HG02885 (cell line): ENCODE measurements at regions not wholly inside any gene's neighbourhood (a gene's known extent, or its start where the extent isn't known, plus 50 kb on each side); places are given as distances from the start of the nearest gene placed in this dataset.

Experiments used
- ATAC-seq: cut with Tn5 transposase; IDR thresholded peaks from one replicate; pipeline ENCODE4 v1.9.1; 2021; ENCODE audit warnings: mild to moderate bottlenecking; ENCODE audit not compliant: unreplicated experiment, poor library complexity

DNA sequence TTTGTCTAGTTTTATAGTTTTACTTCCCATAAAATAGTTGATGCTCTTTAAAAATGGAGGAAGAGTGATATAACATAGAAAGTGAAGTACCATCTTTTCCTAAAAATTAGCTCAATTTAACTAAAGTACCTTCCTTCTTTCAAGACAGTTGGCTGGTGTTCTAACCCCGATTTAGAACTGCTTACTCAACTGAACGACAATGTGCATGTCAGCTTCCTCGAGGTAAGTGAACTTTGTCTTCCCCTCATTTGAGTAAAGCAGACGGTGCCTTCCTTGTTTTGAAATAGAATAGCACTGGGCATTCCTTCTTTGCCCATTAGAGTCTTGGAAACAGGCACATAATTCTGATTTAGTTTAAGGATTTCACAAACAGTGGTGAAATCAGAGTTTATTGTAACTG lies 1519.2 kb downstream of the EFNB2 start:
- no peak for ATAC-seq

DNA sequence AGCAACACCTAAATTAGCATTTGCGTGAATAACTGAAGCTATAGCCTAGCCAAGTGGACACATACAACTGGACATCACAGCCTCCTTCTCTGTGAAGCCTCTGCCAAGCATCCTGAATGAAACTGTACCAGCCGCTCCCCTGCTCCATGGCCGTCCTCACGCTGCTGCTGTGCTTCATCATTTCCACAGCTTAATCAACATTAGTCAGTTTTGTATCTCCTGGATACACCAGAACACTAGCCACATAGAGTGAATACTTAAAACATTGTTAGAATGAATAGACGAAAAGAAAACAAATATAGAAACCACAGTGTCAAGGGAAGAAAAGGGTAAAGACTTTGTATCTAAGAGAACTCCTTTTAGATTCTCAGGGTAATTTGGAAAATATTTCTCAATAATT lies 1526.9 kb downstream of the EFNB2 start:
- no peak for ATAC-seq

DNA sequence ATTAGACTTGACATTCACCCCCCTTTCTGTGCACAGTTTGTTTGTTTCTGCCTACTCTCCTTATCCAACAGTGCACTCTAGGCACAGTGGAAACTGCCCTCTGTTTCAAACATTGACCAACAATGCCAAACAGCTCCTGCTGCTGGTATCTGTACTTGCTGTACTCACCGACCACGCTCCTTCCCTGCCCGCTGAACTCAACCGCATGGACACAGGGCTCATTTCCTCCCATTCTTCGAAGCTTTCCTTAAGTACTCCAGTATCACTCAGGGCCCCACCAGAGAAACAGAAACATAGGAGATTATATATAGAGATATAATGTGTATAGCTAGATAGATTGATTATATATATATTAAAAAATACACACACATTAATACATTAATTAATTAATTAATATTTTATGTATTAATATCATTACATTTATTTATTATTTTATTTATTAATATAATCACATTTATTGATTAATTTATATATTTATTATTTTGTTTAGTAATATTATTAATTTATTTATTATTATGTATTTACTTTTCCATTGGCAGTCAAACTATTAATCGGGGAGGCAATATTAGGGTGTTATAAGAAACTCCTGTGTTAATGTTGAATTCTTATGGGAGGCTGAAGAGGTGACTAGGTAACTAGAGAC lies 1528.2 kb downstream of the EFNB2 start:
- no peak for ATAC-seq

DNA sequence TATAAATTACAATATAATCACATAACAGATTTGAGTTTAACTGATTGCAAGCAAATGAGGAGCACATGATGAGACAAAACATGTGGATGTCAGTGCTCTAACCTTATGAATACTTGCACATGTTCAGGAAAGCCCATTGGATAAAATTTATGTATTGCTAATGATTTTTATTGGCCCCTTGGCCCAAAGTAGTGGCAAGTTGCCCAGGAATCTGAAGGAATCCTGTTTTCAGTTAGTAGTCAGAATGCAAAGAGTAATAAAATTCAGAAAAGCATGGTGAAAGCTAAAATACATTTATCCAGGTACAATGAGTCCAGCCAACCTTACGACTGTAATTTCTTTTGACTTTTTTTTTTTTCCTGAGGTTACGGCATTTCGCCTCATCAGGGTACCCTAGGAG lies 1539.4 kb downstream of the EFNB2 start:
- no peak for ATAC-seq

DNA sequence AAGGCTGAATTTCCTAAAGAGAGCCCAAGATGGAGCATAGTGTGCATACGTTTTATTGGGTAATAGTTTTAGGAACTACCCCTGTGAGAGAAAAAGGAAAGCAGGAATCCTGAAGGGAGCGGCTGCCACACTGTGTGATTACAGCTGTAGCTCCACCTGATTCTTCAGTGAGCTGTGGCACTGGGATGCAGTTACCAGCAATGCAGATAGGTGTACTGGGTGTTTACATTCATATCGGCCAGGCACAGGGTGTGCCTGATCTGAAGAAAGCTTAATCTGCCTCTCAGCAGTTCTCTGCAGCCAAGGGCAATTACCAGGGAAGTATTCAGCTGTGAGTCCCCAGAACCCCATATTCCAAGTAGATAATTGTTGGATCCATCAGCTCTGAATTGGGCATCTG lies 1541.8 kb downstream of the EFNB2 start:
- no peak for ATAC-seq

DNA sequence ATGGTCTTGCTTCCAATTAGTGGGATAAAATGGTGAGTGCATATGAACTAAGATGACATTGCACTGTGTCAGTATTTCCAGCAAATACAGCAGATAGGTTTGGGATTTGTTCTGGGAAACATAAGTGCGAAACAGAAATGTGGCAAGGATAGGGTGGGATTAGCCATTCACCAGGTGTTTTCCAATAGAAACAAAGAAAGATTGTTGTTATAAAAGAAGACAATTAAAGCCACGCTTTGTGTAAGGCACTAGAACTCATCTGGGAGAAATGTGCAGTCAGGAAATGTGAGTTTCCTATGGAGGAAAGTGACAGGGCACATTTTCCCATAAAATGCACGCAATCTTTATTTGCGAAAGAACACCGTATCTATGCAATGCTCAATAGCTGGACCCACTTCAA lies 1547.8 kb downstream of the EFNB2 start:
- no peak for ATAC-seq

DNA sequence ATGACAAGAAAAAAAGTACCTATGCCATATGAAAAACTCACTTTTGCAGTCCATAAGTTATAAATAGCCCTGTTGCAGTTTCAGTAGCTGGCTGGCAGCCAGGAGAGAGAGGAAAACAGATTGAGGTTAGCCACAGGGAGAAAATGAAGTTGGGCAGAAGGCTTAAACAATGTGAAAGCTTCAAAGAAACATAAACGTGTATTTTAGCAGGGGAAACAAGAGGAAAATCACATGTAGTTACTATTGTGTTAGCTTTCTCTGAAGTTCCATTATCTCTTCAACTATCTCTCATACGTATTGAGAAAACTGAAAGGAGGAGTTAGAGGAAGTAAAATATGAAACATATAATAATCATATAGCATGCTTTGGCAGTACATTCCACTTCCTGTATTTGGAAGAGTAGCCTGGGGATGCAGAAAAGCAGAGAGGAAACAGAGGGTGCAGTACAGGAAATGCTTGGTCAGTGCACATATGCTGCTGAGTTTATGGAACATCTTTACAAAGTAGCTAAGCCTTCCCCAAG lies 1551.1 kb downstream of the EFNB2 start:
- ATAC-seq: peak; percentile 81

DNA sequence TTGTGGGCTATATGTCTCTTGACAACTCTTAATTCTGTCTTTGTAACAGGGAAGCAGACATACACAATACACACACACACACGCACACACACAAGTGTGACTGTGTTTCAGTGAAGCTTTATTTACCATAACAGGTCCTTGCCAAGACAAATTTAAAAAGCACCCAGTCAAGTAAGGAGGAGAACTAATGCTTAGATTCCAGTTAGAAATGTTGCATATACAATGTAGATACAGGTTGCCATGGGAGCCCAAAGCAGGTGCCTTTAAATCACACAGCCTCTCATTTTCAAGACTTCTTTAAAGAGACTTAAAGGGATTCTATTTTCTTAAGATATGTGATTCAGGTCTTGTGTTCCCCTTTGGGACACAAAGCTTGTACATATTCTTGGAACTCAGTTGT lies 1551.9 kb downstream of the EFNB2 start:
- no peak for ATAC-seq

DNA sequence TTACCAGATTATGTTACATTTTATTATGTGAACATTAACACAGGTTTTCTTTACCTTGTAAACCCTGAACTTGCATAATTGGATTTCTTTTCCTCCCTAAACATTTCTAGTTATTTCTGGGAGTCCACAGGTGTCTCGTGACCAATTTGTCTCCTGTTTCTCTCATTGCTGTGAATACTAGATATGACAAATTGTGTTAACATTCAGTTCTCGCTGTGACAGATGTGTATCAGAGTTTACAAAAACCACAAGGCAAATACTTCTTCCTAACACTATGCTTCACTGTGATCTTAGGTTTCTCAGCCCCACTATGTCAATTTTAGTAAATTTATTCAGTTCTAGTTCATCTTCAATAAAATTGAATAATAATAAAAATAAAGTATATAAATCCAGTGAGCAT lies 1554.9 kb downstream of the EFNB2 start:
- ATAC-seq: no peak

DNA sequence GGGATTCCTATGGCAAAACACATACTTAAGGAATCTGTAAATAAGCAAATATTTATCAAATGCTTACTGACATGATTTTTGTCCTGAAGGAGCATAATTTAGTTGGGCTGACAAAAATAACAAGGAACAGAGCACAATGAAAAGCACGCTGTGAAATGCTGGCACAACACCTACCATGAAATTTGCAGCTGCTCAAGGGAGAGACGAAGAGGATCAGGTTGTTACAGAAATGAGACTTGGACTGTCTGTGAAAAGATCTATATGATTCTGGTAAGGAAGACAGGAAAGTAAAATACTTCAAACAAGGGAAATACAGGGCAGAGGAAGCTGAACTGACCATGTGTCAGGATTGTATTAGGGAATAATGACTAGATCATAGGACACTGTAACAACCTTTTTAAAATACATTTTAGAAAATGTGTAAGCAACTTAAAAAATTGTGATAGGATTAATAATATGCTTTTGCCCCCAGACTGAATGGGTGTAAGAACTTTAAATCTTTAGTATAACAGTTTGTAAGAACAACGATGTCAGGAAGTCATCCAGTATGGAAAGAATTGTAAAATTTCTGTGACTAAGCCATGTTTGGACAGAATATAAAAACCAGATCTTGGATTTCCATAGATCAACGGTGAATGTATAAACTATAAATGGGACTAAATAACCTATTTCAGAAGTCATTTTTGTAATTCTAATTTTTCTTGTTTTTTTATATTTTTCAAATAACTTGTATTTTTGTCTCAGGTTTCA lies 1556.0 kb downstream of the EFNB2 start:
- ATAC-seq: no peak

DNA sequence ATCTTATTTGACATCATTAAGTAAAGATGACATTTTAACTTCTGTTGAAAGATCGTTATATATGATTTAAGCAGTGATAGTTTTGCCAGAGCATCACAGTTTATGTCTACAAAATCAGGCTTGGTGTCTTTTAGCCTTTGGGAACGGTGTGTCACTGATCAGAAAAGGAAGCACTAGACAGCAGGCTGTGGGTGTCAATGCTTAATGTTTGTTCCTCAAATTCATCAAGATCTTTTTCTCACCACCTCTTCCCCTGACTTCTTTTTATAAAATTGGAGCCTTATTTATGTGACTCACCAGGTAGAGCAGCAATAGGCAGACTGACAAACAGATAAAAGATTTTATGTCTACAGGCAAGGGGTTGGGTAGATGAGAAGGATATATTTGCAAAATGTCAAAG lies 1558.5 kb downstream of the EFNB2 start:
- no peak for ATAC-seq

DNA sequence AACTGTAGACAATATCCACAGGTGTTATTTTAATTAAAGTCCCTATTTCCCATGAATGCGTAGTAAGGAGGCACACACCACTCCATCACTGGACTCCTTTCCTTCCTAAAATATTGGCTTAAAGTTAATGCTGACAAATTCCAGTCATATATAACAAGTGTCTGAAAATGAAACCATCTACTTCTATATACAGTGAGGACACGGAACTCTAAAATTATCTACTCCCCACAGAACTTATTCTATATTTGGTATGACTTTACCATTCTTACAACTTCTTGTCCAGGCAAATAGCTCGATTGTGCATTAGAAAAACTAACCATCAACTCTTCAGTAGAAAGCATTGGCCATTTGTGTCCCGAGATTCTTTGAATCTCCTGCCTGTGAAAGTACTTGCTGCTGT lies 1560.2 kb downstream of the EFNB2 start:
- peak; percentile 63 for ATAC-seq

DNA sequence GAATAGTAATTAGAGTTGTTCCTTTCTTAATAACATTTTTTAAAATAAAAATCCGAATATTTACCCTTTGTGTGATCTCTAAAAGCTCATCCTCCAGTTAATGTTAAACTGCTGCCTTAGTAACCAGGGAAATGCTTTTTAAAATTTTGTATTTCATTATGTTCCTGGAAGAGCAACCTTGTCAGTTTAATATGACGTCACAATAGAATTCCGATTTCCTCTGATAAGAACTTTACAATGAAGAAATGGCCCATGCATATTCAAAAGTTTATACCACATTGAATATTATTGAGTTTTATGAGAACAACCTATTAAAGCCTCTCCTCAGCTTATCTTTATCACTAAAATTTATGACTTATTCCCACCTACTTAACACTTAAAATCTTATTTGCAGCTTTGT lies 1566.6 kb downstream of the EFNB2 start:
- no peak for ATAC-seq

DNA sequence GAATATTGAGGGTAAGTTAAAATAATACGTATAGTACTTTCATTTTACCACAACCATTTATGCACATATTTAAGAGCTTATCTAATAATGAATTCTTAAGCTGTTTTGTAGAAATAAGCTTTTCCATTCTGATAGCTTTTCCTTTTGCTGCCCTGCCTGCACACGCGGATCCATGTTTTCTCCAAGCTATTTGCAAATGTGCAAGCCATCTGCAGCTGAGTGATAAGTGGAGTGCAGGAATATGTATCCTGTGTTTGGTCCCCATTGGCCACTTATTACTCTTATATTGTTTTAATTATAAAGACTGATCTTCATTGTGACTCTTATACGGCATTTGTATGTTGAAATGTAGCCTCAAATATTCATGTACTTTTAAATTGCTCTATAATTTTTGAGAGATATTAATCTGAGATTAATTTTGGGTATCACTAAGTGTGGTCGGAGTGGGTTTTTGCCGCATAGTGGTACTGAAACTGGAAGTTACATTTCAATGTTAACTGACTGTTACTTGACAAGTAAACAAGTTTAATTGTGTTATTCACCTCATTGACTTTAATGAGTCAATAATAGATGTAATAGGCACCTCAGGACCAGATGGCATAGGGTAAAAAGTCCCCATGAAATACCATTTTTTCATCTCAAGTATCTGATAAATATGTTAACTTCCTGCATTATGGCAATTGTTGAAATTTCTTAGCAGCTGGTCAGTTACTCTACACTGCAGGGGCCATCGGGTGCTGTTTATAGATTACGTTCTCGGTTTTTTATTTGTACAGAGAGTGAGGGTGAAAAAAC lies 1567.4 kb downstream of the EFNB2 start:
- no peak for ATAC-seq

DNA sequence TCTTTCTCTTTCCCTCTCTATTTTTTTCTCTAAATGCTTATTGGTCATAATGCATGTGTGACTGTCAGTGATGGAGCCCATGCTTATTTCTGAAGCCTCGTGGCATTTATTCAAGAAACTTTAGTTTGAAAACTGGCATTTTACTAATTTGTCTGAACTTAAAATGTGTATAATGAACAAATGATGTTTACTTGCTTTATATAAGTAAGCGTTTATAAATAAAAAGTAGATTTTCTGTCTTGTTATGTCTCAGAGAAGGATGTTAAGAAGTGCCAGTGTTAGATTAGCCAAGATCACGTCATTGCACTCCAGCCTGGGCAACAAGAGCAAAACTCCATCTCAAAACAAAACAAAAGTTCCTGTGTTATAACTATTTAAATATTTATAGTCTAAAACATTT lies 1568.1 kb downstream of the EFNB2 start:
- ATAC-seq: no peak

DNA sequence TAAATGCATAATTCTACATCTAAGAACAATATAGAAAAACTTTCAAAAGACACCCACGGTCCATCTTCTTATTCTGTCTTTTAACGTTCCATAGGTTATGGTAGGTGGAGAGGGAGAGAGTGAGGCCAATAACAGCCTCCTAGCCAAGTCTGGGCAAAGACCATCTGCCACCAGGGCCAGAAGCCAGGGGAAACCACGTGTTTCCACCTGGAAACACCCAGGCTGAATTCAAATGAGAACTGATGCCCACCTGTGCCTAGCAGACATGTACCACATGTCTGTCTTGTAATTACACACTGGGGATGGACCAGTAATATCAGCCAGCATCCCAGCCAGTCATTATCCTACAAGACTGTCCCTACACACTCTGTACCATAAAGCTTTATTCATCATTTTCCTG lies 1573.1 kb downstream of the EFNB2 start:
- ATAC-seq: no peak

DNA sequence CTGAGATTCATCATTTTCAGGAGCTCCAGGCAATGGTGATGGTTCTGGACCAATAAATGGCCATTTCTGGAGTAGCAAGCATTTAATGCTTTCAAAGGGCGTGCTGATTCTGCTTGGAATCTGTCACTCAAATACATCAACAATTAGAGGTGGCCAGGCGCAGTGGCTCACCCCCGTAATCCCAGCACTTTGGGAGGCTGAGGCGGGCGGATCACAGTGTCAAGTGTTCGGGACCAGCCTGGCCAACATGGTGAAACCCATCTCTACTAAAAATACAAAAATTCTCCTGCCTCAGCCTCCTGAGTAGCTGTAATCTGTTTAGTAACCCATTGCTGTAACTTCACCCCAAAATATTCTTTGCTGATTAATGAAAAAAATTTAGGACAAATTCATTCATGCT lies 1574.2 kb downstream of the EFNB2 start:
- no peak for ATAC-seq

DNA sequence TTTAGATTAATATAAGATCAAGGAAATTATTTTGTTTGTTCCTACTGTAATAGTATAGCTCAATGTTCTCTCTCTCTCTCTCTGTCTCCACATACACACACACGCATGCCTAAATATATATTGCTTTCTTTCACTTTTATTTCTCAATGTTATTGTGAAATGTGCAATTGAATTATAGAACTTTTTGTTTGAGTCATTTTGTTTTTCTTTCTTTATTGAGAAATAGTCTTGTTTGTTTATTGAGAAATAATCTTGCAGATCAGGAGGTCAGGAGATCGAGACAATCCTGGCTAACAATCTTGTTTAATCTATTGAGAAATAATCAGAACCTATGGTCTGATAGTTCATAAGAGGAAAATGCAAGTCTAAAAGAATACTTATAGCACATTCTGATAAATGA lies 1581.3 kb downstream of the EFNB2 start:
- no peak for ATAC-seq

DNA sequence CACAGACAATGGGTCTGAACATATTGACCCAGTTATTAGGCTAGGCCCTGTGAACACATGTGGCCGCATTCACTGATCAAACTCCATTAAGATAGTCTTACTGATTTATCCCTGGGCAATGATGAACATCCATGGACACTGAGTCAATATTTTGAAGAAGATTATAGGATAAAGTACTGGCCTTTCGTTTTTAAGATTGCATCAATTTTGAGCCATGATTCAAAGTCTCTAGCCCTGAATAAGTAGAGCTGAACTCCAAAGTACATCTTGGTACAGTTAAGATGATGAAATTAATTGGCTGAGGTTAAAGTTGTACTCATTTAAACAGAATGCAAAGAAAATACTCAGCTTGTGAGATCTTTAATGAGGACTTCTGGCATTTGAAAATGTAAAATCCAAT lies 1581.9 kb downstream of the EFNB2 start:
- ATAC-seq: no peak

DNA sequence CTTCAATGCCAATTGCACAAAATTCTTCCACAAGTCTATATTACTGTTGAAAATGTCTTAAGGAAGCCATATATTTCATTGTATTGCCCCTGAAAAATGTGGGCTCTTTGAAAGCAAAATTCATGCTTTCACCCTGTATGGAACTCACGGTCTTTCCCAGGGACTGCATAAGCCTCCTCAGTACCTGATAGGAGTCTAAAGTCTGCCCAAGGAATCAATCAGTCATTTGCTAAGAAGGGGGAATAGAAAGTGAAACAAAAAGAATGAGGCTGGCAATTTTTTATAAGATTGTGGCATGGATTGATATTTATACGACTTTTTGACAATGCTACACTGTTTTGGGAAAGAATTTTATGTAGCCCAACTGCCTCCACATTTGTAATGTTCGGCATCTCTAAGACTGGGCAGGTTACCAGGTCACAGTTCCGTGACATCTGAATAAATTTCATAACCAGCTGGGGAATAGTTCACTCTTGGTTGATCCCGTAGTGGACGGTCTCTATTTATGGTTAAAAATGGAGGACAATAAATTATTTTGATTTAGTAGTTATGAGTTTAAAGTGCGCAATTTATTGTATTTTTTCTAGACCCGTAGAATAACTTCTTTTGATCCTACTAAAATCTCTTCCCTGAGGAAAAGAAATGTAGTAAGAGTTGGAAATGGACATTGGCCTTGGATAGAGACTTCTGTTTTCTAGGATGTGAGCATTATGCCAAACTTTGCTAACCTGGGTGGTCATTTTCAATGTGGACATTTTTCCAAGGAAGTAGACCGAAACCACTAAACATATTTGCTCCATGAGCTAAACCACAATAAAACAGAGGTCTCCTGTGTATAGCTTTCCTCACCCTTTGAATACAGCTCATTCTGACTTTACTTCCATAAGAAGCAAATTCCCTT lies 1585.4 kb downstream of the EFNB2 start:
- no peak for ATAC-seq
